Heart left ventricle (tissue), 16 donors: ENCODE measurements at regions not wholly inside any gene's neighbourhood (a gene's known extent, or its start where the extent isn't known, plus 50 kb on each side); places are given as distances from the start of the nearest gene placed in this dataset.

Experiments used
- ATAC-seq, 4 donors: fragments of 200-7000 bp; cut with Tn5 transposase; one replicate each; pipeline ENCODE4 v1.9.1; 2020 to 2022; ENCODE audit warnings: moderate library complexity in 4 of 4, mild to moderate bottlenecking in 3 of 4, moderate number of reproducible peaks in 1 of 4
- DNase-seq, 5 donors: peaks; one replicate each; pipeline ENCODE4 v3.0.0-alpha.2; 2020
- H3K27ac ChIP-seq, 12 donors: fragments of 200-600 bp; sonication (generic) in 4 of 12; one replicate each; pipeline versions ENCODE4 v1.5.0 to v1.8.0; 2016 to 2022; ENCODE audit warnings: mild to moderate bottlenecking in 2 of 12
- H3K27me3 ChIP-seq, 9 donors: fragments of 200-600 bp; sonication (generic) in 2 of 9; one replicate each; pipeline versions ENCODE4 v1.5.1 to v1.8.0; 2016 to 2022; ENCODE audit warnings: mild to moderate bottlenecking in 3 of 9
- H3K36me3 ChIP-seq, 9 donors: fragments of 200-600 bp; sonication (generic) in 2 of 9; one replicate each; pipeline versions ENCODE4 v1.5.0 to v1.8.0; 2018 to 2022; ENCODE audit warnings: mild to moderate bottlenecking in 2 of 9
- H3K4me1 ChIP-seq, 12 donors: fragments of 200-600 bp; sonication (generic) in 4 of 12; one replicate each; pipeline versions ENCODE4 v1.5.0 to v1.8.0; 2016 to 2022; ENCODE audit warnings: mild to moderate bottlenecking in 3 of 12
- H3K4me3 ChIP-seq, 12 donors: fragments of 200-600 bp; sonication (generic) in 4 of 12; one replicate each; pipeline versions ENCODE4 v1.5.0 to v1.8.0; 2017 to 2022; ENCODE audit warnings: mild to moderate bottlenecking in 9 of 12, moderate library complexity in 4 of 12
- H3K9me3 ChIP-seq, 12 donors: fragments of 200-600 bp; sonication (generic) in 4 of 12; one replicate each; pipeline versions ENCODE4 v1.5.0 to v1.8.0; 2016 to 2022; ENCODE audit warnings: mild to moderate bottlenecking in 1 of 12
- POLR2A ChIP-seq, 2 donors: fragments of 450-650 bp; IDR thresholded peaks; one replicate each; pipeline ENCODE4 v1.6.1; 2017; ENCODE audit warnings: antibody characterized with exemption in 2 of 2, mild to moderate bottlenecking in 2 of 2, moderate library complexity in 2 of 2
- WGBS, 4 donors: extraction: QIAGEN DNeasy Blood & Tissue Kit in 2 of 4; methylation state at CpG; one replicate each; pipeline versions ENCODE4 v1.1.5 to v1.1.7; 2013 to 2018; 5-methylcytosine and 5-hydroxymethylcytosine counted together
- intact Hi-C, 10 donors: fragments of 100-400 bp; cut with DNase I; formaldehyde crosslinking; loops; one replicate each; pipeline versions ENCODE4 v1.11.1 to v1.14.2; 2022
- TF ChIP-seq, protein P1 (sequence below), 12 donors: fragments of 200-600 bp; sonication (generic) in 4 of 12; IDR thresholded peaks; one replicate each; pipeline versions ENCODE4 v1.5.0 to v1.8.0; 2018 to 2022; ENCODE audit warnings: antibody characterized with exemption in 12 of 12, mild to moderate bottlenecking in 5 of 12
- donor health status: ischemic (EF 13 %, LVEDD 7.1; RV severe dilation, severe dysfunction).
- donor health status: healthy with polysubstance abuse.
- donor health status: DM: no; HTN: yes; CAD: no.
- donor health status: DM: no; HTN: no; CAD: no.
- donor health status: ischemic (EF 25% LVEDD 6.9; RV normal size, moderate dysfunction).
- donor health status: ischemic (EF 25% LVEDD 5.7; RV mildly dilated, moderate dysfunction).
- donor health status: healthy.
- donor health status: DM: yes; HTN: yes; CAD: no.
- donor health status: ischemic (EF 35%, LVEDD 5.7; RV mildly dilated, moderate dysfunction).
- donor health status: nonischemic (EF 11% LVEDD 7.7; RV severe dilation, severe dysfunction).
- donor health status: DM: yes; HTN: yes; CAD: no.
- donor health status: PGD.
- donor health status: ischemic (EF 29% LVEDD 5.4; RV normal size, mild dysfunction).
- donor health status: nonischemic (EF 23%, LVEDD 6.1; RV moderate dilation, normal function).

DNA sequence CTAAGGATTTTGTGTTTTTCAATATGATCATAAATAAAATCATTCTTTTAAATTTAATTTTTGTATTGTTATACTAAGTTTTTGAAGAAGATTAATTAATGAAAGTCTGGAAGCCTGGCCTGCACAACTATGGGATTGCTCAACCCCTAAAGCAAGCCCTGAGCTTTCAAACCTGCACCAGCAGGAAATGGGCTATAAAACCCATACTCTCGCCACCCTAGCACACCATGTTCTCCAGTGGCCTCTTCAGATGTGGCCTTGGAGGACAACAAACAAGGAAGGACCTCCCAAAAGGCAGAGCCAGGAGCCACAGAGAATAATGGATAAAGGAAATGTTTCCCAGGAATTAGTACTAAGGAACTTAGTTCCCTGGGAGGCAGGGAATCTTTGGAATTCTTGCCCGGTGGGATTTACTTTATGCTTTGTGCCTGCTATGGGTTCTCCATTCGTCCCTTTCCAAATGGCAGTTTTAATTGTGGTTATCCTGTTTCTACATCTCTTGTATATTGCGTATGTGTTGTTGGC lies 212.5 kb downstream of the ZFP36L2 start:
- WGBS, 4 donors, result 73 to 84% (median 84%) methylated on average over 4 of the region's 4 CpGs
- H3K27me3 ChIP-seq, result no peaks in the 10 kb centered on the region
- TF ChIP-seq, protein P1, sequence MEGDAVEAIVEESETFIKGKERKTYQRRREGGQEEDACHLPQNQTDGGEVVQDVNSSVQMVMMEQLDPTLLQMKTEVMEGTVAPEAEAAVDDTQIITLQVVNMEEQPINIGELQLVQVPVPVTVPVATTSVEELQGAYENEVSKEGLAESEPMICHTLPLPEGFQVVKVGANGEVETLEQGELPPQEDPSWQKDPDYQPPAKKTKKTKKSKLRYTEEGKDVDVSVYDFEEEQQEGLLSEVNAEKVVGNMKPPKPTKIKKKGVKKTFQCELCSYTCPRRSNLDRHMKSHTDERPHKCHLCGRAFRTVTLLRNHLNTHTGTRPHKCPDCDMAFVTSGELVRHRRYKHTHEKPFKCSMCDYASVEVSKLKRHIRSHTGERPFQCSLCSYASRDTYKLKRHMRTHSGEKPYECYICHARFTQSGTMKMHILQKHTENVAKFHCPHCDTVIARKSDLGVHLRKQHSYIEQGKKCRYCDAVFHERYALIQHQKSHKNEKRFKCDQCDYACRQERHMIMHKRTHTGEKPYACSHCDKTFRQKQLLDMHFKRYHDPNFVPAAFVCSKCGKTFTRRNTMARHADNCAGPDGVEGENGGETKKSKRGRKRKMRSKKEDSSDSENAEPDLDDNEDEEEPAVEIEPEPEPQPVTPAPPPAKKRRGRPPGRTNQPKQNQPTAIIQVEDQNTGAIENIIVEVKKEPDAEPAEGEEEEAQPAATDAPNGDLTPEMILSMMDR (IDR thresholded peaks at IDR 0.05), result no peak
- no peak for TF ChIP-seq POLR2A (IDR thresholded peaks at IDR 0.05)
- H3K4me3 ChIP-seq, result no peak overlapping the region
- no peak overlapping the region for H3K27ac ChIP-seq
- intact Hi-C loops, result loop anchor here in 1 of 10 donors (2.0 kb wide), 1 partner anchor 29 kb away; no protein-coding TSS in a partner anchor
- ATAC-seq, result no peak
- peak in 1 of 5 donors; percentile 2 for DNase-seq
- peaks cover 0 to 2% (median 0%) of the 10 kb centered on the region in 12 donors for H3K9me3 ChIP-seq
- H3K36me3 ChIP-seq, result no peaks in the 10 kb centered on the region
- H3K4me1 ChIP-seq, result peaks cover 0 to 28% (median 11%) of the 10 kb centered on the region in 12 donors

DNA sequence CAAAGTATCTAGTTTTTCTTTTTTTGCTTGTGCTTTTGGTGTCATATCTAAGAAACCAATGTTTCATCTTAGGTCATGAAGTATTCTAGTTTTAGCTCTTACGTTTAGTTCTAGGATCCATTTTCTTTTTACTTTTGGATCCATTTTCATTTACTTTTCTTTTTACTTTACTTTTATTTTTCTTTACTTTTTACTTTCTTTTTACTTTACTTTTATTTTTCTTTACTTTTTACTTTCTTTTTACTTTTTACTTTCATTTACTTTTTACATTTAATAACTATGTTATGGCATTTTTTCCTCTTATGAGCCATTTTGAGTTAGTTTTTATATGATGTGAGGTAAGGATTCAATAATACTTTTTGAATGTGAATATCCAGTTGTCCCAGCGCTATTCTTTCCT lies 213.4 kb downstream of the ZFP36L2 start:
- Histone ChIP-seq H3K4me1 (peaks cover 0 to 18% (median 2%) of the 10 kb centered on the region in 12 donors), H3K9me3 (peaks cover 0 to 3% (median 0%) of the 10 kb centered on the region in 12 donors), H3K4me3 (no peak overlapping the region), H3K27me3 (no peaks in the 10 kb centered on the region), H3K36me3 (no peaks in the 10 kb centered on the region), H3K27ac (no peak overlapping the region)
- intact Hi-C loops, result no loop called here
- ATAC-seq, result no peak
- no peak for DNase-seq
- WGBS, 4 donors, result 49 to 50% (median 49%) methylated on average over 2 of the region's 2 CpGs
- TF ChIP-seq, protein P1 (IDR thresholded peaks at IDR 0.05), result no peak
- TF ChIP-seq POLR2A (IDR thresholded peaks at IDR 0.05), result no peak

DNA sequence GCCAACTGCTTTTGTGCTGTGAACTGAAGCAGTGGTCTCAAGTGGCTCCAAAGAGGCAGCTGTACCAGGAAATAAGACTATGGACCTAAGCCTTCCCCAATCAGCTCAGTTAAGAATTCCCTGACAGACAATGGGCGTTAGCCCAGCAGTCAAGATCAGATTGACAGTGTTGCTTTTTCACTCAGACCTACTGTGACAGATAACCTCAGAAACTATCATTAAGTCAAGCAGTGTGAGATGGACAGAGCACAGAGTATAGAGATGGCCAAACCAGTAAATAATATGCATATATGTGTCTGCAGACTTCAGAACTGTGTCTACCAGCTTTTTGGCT lies 215.3 kb downstream of the ZFP36L2 start:
- H3K9me3 ChIP-seq, result peaks cover 0 to 5% (median 0%) of the 10 kb centered on the region in 12 donors
- TF ChIP-seq, protein P1 (IDR thresholded peaks at IDR 0.05), result no peak
- TF ChIP-seq POLR2A (IDR thresholded peaks at IDR 0.05), result no peak
- no peaks in the 10 kb centered on the region for H3K27me3 ChIP-seq
- H3K4me1 ChIP-seq, result peaks cover 0 to 14% (median 0%) of the 10 kb centered on the region in 12 donors
- no peak overlapping the region for H3K27ac ChIP-seq
- intact Hi-C loops, result no loop called here
- ATAC-seq, result no peak
- WGBS, 4 donors, result 79 to 89% (median 80%) methylated on average over 1 of the region's 1 CpG; no CpG with 5 or more reads in 1 of the 4 donors
- no peak for DNase-seq
- no peak overlapping the region for H3K4me3 ChIP-seq
- H3K36me3 ChIP-seq, result no peaks in the 10 kb centered on the region

DNA sequence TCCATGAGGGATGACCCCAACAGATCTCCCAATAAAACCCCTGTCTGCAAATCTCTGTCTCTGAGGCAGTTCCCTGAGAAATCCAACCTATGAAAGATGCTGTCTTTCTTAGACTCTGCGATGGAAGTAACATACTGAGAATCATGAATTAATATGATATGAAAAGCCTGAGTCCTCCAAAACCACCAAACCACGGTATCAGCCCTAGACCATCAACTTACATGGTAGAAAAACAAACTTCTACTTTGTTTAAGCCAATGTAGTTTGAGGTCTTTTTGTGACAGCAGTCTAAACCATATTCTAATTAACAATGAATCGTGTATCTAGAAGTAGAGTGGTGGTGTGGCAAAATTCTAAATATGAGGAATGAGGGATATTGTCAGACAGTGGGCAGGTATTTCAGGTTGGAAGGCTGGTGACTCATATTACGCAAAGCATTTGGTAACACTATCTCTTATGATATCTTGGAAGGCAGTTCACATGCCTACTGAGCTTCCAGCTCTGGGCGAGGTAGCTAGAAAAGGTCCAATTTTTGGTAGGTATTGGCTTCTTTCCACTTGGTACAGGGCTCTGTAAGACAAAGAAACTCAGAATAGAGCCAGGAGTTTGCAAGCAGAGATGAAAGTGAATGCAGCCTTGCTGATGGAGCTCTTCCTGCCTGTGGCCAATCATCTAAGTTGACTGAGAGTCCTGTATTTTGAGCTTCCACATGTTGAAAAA lies 215.8 kb downstream of the ZFP36L2 start:
- Histone ChIP-seq H3K4me1 (peaks cover 0 to 14% (median 0%) of the 10 kb centered on the region in 12 donors), H3K4me3 (no peak overlapping the region), H3K27me3 (no peaks in the 10 kb centered on the region), H3K9me3 (peaks cover 0 to 5% (median 0%) of the 10 kb centered on the region in 12 donors), H3K36me3 (no peaks in the 10 kb centered on the region), H3K27ac (no peak overlapping the region)
- no peak for ATAC-seq
- DNase-seq, result no peak
- TF ChIP-seq, protein P1 (IDR thresholded peaks at IDR 0.05), result no peak
- no peak for TF ChIP-seq POLR2A (IDR thresholded peaks at IDR 0.05)
- 83 to 95% (median 92%) methylated on average over 5 of the region's 5 CpGs for WGBS, 4 donors
- intact Hi-C loops, result no loop called here
